ENCODE measurements at regions not wholly inside any gene's neighbourhood (a gene's known extent, or its start where the extent isn't known, plus 50 kb on each side); places are given as distances from the start of the nearest gene placed in this dataset.

- TF ChIP-seq CTCF (IDR thresholded peaks at IDR 0.05) = no peak
- no peak for TF ChIP-seq POLR2A (IDR thresholded peaks at IDR 0.05)
Observed at GRCh38 chr22:27370269-27370668, 431.3 kb downstream of the MN1 start.

All from Peyer's patch (tissue), 4 donors.